ENCODE measurements at regions not wholly inside any gene's neighbourhood (a gene's known extent, or its start where the extent isn't known, plus 50 kb on each side); places are given as distances from the start of the nearest gene placed in this dataset.
"Not testable (repeated sequence)": the region's sequence is repeated elsewhere in the genome, so short reads cannot be mapped to it uniquely, and the experiment has no call there.

- peaks cover 6% of the 10 kb centered on the region for H3K27me3 Mint-ChIP-seq (ENCODE audit: unreplicated experiment)
- no peak for TF ChIP-seq CTCF (IDR thresholded peaks at IDR 0.05; ENCODE audit: partially characterized antibody, unreplicated experiment)
- H3K27ac Mint-ChIP-seq (ENCODE audit: unreplicated experiment): no peak overlapping the region
- peaks cover 7% of the 10 kb centered on the region for H3K9me3 Mint-ChIP-seq (ENCODE audit: unreplicated experiment)
- H3K4me3 Mint-ChIP-seq (ENCODE audit: unreplicated experiment): no peak overlapping the region
- H3K36me3 Mint-ChIP-seq (ENCODE audit: unreplicated experiment): peaks cover 12% of the 10 kb centered on the region
- no peak for DNase-seq
- H3K4me1 Mint-ChIP-seq (ENCODE audit: low read depth, unreplicated experiment): peaks cover 4% of the 10 kb centered on the region
Measured at GRCh38 chr7:68248973-68249372, 1252.3 kb downstream of the TYW1 start.

GRCh38 chr7:68249611-68250010 is 1253.0 kb downstream of the TYW1 start:
- Mint-ChIP-seq H3K4me1 (ENCODE audit: low read depth, unreplicated experiment) (peaks cover 4% of the 10 kb centered on the region), H3K4me3 (ENCODE audit: unreplicated experiment) (no peak overlapping the region), H3K27me3 (ENCODE audit: unreplicated experiment) (peaks cover 6% of the 10 kb centered on the region), H3K27ac (ENCODE audit: unreplicated experiment) (no peak overlapping the region), H3K9me3 (ENCODE audit: unreplicated experiment) (peaks cover 7% of the 10 kb centered on the region), H3K36me3 (ENCODE audit: unreplicated experiment) (peaks cover 12% of the 10 kb centered on the region)
- TF ChIP-seq CTCF (IDR thresholded peaks at IDR 0.05; ENCODE audit: partially characterized antibody, unreplicated experiment): no peak
- no peak for DNase-seq

GRCh38 chr7:68250143-68250542 is 1253.5 kb downstream of the TYW1 start:
- no peak for DNase-seq
- Mint-ChIP-seq H3K4me1 (ENCODE audit: low read depth, unreplicated experiment) (peaks cover 4% of the 10 kb centered on the region), H3K36me3 (ENCODE audit: unreplicated experiment) (peaks cover 12% of the 10 kb centered on the region), H3K27ac (ENCODE audit: unreplicated experiment) (no peak overlapping the region), H3K9me3 (ENCODE audit: unreplicated experiment) (peaks cover 8% of the 10 kb centered on the region), H3K4me3 (ENCODE audit: unreplicated experiment) (no peak overlapping the region), H3K27me3 (ENCODE audit: unreplicated experiment) (peaks cover 6% of the 10 kb centered on the region)
- TF ChIP-seq CTCF (IDR thresholded peaks at IDR 0.05; ENCODE audit: partially characterized antibody, unreplicated experiment): no peak

- H3K4me3 Mint-ChIP-seq (ENCODE audit: unreplicated experiment); H3K27me3 Mint-ChIP-seq (ENCODE audit: unreplicated experiment); DNase-seq; H3K36me3 Mint-ChIP-seq (ENCODE audit: unreplicated experiment); H3K4me1 Mint-ChIP-seq (ENCODE audit: low read depth, unreplicated experiment); H3K9me3 Mint-ChIP-seq (ENCODE audit: unreplicated experiment); H3K27ac Mint-ChIP-seq (ENCODE audit: unreplicated experiment): not testable (repeated sequence)
Measured at GRCh38 chr7:68254815-68255214, 1258.2 kb downstream of the TYW1 start.

- DNase-seq: no peak
- H3K27me3 Mint-ChIP-seq (ENCODE audit: unreplicated experiment): peaks cover 2% of the 10 kb centered on the region
- peaks cover 7% of the 10 kb centered on the region for H3K36me3 Mint-ChIP-seq (ENCODE audit: unreplicated experiment)
Measured at GRCh38 chr7:68256295-68256694, 1259.7 kb downstream of the TYW1 start.

More at GRCh38 chr7:68256295-68256694, 1259.7 kb downstream of the TYW1 start:
- Mint-ChIP-seq H3K9me3 (ENCODE audit: unreplicated experiment) (peaks cover 5% of the 10 kb centered on the region), H3K4me1 (ENCODE audit: low read depth, unreplicated experiment) (peaks cover 2% of the 10 kb centered on the region), H3K4me3 (ENCODE audit: unreplicated experiment) (no peak overlapping the region), H3K27ac (ENCODE audit: unreplicated experiment) (no peak overlapping the region)
- no peak for TF ChIP-seq CTCF (IDR thresholded peaks at IDR 0.05; ENCODE audit: partially characterized antibody, unreplicated experiment)
